Amniotic epithelial cell (primary cell): ENCODE measurements at regions not wholly inside any gene's neighbourhood (a gene's known extent, or its start where the extent isn't known, plus 50 kb on each side); places are given as distances from the start of the nearest gene placed in this dataset.

Experiments used
- DNase-seq: peaks from one replicate; pipeline ENCODE4 v3.0.0-alpha.2; 2010; ENCODE audit warnings: low read depth

DNA sequence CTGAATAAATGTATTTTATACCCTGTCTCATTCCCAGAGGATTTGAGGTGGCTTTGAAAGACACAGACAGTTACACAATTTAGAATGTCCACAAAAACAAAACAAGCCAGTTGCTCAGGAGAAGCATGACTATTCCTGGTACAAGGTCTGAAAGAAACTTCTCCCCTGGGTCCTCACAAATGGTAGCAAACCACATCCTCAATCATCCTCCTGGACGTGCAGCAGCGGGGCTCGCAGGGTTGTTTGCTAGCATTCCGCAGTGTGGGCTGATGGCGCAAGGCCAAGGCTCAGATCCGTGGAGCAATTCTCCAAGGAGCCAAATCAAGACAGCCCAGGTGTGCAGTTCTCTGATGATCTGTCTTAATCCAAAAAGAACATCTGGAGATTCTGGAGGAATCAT lies 210.3 kb downstream of the ACTL7B start:
- DNase-seq: peak; percentile 33

DNA sequence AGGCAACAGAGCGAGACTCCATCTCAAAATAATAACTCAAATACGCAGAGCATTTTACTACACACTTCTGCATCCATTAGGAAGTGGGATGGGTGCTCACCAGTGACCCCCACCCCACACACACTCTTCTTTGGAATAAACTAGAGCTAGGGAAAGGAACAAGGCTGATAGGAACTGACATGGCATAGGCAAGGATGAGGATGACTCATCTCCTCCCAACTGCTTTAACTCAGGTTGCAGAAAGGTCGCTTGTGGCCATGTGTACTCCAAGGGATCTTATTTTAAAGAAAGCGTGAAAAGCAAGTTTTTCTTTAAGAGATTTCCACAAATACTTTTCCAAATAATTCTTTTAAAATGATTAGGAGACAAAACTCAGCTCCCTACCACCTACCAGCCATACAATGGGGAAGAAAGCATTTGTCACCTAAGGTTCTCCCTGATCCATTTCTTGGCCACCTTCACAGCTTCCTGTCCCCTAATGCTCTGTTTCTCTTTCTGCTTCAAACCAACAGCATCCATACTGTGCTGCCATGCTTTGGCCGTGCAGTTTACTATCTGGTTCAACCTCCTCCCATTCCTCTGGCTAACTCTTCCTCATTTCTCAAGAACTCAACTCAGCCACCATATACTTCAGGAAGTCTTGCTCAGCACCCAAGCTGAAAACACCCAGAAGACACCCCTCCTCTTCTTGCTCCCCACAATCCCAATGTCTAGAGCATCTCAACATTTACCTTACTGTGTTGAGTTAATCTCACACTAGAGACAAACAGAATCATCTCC lies 211.9 kb downstream of the ACTL7B start:
- no peak for DNase-seq

DNA sequence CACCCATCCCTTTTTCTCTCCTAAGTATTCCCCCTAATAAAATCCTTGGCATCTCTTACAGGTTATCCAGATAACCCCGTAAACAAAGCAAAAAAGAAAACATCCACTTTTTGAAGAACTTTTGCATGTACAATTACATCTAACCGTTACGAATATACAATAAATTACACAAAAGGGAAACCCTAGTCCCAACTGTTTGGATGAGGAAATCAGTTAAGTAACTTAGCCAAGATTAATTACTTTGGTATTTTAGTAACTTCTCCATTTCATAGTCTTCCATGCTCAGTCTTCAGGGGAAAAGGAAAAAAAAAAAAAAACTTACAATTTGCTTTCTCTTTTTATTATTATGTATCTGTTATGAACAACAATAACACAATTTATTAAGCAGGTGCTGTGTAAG lies 212.9 kb downstream of the ACTL7B start:
- DNase-seq: no peak

DNA sequence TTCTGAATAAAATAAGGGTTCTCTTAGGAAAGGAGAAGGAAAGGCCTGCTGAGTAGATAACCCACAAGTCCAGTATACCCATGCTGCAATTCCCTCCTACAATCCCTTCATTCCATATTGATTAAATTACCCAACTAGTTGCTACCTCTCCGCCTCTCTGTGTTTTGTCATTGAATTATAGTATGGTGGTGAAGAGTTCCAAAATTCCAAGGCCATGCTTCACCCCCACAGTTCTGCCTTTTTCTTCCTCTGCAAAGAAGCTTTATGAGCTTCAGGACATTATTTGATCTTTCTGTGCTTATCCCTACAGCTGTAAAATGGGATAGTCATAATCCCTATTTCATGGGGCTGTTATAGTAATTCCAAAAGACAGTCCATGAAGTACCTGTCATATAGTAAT lies 215.6 kb downstream of the ACTL7B start:
- peak; percentile 38 for DNase-seq

DNA sequence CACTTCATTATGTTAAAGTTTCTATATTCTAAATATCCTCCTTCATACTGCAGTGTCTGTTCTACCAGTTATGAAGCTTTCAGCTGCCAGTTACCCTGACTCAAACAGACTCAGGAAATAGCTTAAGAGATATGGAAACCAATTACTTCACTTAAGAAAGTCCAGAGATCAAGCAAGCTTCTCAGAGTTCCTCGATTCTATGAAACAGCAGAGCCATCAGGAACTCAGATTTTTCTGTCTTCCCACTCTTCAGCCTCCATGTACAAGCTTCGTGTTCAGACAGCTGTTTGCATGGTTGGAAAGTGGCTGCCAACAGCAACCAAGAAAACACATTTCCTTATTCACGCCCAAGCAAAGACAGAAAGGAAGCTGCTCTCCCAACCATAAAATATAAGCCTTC lies 216.1 kb downstream of the ACTL7B start:
- DNase-seq: no peak

DNA sequence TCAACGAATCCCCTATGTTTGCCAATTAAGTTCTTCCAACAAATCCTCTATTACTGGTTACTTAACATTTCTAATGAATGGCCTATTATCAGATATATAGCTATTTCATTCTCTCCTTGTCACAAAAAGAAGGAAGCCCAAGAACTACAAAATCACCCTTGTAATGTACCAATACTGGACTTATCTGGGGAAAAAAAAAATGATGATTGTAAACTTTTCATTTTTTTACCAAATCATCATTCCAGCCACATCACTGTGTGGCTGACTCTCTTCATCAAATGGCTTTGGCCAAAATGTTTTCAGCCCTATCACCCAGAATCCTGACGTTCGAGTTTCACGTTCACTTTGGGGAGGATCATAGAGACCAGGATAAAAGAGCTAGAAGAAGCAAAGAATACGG lies 216.7 kb downstream of the ACTL7B start:
- DNase-seq: no peak

DNA sequence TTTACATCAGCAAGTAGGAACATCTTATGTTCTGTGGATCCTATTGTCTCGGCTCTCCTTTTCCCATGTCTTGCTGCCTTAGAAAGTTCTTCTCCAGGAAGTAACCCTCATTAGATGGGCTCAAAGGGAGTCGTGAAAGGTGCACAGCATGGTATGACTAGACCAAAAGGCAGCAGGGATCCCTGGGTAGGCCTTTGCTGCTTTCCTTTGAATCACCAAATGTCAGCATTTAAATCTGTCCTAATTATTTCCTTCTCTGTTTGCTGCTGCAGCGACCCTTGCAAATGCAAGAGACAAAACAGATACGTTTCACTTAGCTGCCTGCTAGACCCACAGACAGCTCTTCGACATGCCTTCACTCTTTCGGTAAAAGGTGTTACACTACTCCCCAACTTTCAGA lies 218.4 kb downstream of the ACTL7B start:
- no peak for DNase-seq

DNA sequence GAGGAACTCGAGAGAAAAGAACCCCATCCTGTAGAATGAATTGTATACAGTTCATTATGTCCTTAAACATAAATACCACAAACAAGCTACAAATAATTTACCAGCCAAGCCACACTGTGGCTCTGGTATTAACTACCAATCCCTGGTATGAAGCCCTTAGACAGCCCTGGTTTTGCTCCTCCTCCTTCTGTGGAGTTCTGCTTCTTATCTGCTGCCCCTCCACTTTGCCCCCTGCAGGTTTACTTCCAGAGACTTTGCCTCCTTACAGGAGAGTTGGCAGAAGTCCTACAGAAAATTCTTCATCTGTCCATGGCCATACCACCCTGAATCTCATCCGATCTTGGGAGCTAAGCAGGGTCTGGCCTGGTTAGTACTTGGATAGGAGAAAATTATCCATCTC lies 219.8 kb downstream of the ACTL7B start:
- no peak for DNase-seq

DNA sequence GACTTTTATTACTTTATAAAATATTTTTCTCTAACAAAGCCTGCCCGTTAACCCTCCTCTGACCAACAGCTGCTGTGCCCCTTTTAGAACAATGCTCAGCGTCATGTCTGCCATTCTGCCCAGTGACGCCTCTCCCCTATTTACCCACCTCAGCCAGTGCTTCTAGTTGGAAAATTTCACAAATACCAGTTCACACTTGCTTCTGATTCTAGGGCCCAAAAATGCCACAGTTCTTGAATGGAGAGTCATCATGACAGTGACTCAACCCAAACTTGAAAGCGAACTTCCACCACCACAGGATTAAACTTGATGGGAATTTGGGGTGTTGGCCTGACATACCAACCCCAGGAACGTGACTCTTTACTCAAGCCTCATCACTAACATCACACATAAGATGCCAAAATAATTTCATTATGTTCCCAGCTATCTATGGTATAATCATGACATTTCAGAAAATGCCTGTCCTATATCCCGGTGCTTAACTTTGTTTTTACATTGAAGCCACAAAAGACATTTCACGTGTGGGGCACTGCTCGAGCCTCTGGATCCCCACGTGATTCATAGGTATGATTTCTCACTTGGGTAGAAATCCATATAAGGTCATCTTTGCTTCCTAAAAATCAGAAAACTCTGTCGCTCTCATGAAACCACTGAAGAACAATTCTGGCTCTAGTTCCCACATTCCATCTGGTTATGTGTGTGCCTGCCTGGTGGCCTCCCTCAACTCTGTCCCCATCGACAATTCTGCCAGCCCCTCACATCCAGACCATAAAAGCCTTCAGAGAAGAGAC lies 220.9 kb downstream of the ACTL7B start:
- DNase-seq: no peak

DNA sequence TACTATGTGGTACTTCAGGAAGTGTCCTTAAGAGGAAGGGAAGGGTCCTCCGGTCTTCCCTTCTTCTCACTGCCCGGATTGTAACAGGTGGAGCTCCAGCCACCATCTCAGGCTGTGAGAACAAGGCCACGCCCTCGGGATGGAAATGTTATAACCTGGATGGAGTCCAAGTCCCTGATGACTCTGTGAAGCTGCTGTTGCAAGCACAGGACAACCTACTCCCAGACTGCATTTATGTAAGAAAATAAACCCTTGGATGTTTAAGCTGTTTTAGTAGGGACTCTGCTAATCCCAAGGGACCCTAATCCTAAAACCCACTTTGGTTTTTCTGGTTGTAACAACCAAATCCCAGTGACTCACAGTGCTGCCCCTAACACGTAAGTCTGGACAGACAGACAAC lies 221.6 kb downstream of the ACTL7B start:
- DNase-seq: peak; percentile 31

DNA sequence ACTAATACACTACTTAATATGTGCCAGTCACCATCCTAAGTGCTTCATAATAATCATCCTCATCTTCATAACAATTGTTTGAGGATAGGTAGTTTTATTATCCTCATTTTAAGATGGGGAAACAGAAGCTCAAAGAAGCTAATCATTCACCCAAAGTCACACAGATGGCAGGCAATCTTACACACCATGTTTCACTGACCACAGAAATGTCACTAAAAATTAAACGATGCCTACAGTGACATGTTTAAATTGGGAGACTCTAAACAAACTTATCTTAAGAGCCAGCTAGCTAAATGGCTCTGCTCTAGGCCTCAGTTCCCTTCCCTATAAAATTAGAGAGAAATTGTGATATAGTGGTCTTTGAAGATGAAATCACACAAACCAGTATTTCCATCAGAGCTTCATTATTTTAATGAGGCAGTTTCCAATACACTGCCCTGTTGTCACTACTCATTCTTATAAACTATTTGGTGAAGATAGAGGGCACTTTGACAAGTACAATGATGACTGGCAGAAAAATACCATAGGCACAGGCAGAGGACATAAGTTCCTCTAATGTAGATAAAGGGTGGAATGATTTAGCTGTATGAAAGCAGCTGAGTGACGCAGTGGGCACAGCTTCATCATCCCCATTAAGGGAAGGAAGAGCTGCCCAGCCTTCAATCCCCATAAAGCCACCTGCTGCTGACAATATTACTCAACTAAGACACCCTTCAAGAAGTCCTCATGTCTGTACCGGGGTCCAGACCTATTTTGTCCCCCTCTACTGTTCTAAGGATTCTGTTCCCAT lies 224.1 kb downstream of the ACTL7B start:
- DNase-seq: no peak

DNA sequence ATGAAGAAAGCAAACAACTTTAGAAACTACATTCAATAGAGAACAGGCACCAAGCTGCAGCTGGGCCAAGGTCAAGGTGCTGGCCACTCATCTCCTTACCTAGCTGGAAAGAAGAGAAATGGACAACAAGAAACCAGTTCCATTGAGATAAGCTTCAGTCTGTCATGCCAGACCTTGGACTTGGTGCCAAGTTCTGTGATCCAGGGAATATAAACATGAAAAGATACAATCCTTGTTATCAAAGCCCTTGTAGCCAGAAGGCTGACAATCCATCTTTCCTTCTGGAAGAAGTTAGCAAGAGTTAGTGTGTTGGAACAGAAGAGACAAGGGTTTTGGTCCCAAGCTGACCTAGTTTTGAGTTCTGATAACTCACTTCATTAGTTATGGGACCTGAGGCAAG lies 227.5 kb downstream of the ACTL7B start:
- DNase-seq: no peak

DNA sequence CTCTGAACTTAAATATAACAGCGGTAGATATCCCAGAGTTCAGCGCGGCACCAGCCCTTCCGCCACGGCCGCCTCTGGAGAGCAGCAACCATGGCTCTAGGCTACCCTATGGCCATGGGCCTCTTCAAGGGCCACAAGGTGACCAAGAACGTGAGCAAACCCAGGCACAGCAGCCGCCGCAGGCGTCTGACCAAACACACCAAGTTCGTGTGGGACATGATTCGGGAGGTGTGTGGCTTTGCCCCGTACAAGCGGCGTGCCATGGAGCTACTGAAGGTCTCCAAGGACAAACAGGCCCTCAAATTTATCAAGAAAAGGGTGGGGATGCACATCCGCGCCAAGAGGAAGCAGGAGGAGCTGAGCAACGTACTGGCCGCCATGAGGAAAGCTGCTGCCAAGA lies 229.0 kb downstream of the ACTL7B start:
- DNase-seq: no peak

DNA sequence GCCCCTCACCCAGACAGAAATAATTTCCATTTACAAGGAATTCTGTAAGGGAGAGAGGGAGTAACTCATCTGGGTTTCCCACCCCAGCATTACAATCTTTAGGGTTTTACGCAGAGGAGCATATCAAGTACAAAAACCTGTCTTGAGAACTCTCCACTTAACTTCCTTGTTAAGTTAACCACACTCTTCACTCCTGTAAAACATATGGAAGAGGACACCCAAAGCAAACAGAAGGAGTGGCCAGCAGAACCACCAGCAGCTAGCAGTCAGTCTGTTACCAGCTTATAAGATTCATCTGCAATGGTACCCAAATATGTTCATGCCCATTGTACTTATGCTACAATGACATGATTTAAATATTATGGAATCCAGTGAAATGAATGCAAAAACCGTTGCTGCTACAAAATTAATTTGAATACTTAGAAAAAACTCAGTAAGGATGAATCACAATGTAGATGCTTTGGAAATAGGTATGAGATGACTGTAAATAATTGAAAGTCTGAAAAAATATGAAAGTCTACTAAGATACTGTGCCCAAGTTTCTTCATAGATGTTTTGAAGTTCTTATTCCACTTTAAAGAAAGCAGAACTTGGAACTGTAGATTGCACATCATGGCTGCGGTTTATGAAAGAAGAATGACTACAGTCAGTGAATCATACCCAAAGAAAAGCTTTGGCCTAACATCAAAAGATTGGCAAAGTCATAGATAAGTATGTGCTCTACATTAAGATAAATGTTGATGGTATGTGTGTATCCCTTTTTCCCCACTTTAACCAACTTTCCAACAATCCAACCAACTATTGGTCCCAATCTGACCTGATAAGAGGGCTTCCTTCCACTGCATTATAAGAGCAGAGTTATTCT lies 233.6 kb downstream of the ACTL7B start:
- DNase-seq: peak; percentile 89

DNA sequence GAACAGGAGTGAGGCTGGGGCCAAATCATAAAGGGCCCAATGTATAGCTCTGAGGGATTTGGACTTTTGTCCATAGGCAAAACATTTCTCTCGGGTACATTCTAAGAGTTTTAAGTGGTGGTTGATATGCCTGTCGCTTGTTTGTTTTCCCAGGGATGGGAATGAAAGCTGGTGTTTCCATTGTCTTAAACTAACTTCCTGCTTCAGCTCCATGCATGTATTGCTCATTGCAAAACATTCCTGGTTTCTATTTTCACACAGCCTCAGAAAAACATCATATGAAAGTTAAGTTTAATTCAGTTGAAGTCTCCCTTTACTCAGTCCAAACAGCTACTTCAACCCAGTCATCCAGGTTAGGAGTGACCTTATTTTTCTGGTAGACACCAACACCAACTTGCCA lies 235.0 kb downstream of the ACTL7B start:
- no peak for DNase-seq

DNA sequence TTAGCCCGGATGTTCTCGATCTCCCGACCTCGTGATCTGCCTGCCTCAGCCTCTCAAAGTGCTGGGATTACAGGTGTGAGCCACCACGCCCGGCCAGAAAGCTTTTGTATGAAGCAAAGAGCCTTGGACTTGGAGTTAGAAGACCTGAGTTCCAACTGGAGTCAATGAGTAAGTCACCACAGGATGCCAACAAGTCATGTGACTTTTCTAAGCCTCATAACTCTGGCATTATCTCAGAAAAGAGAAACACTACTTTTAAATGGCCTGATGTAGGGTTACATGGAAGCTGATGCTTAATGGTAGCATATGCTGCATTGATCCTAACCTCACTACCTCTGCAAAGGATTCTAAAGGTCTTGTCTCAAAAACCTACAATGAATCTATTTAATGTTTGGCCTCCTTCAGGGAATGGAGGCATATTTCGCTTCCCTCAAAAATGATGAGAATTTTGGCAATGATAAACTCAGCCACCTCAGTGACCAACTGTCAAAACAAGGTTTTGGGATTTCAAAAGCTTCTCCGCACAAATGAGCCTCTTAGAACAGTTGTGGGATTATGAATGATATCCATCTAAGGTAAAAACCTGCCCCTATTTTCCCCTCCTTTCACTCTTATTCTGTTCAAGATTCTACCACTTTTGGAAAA lies 236.8 kb downstream of the ACTL7B start:
- no peak for DNase-seq

DNA sequence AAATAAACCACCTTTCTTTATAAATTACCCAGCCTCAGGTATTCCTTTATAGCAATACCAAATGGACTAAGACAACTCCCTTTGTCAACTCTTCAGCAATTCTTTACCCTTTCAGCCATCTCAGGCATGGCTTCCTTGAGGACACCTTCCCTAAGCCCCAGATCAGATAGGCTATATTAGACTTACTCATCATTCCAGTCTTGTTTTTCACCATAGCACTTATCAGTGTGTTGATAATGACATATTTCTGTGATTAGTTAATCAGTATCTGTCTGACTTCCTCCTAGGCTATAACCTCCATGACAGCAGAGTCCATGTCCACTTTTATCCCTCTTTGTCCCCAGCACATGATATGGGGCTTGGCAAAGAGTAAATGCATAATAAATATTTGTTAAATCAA lies 238.1 kb downstream of the ACTL7B start:
- no peak for DNase-seq

DNA sequence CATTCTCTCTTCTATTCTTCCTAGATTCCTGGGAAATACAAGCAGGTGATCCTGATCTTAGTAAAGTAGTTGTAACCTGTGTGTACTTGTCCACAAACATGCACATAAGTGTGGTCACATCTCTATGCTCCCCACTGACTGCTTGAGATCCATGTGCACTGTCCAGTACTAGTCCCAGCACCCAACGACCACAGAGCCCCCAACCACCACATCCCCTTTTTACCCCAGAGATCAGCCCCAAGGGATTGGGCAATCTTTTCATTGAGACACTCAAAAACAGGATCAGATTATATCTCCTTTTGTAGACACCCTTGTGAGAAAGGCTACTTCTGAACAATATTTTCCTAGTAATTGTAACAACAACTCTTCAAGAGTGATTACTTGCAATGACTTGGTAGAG lies 240.6 kb downstream of the ACTL7B start:
- no peak for DNase-seq

DNA sequence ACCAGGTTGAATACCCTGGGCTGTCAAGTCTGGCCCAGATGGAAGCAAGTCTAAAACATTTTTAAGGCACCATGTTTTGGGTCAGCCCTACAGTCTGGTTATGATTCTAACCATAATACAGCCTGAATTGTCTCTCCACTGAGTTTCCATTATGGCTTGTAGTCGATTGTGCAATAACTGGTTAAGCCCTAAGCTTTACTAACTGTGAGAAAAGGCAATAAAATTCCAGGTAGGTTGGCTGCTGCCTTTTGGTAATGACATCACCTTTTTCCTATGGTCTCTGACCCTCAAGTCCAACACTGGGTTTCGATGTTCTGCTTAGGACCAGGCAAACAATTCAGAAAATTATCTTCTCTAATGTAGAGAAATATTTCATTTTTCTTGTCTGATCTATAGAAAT lies 243.3 kb downstream of the ACTL7B start:
- DNase-seq: no peak

DNA sequence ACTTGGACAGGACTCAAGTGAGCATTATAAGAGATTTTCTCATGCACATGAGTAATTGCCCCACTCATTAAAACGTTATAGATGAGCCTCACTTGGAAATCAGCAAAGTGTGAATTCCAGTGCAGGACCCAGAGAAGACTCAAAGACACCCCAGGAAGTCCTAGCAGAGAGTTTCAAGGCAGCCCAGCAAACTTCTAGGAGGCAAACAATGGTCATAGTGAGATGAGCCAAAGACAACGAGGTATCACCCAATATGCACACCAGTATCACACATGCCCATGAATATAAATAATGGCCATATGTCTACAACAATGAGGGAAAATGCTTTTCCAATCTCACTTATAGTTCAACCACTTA lies 245.9 kb downstream of the ACTL7B start:
- DNase-seq: no peak

DNA sequence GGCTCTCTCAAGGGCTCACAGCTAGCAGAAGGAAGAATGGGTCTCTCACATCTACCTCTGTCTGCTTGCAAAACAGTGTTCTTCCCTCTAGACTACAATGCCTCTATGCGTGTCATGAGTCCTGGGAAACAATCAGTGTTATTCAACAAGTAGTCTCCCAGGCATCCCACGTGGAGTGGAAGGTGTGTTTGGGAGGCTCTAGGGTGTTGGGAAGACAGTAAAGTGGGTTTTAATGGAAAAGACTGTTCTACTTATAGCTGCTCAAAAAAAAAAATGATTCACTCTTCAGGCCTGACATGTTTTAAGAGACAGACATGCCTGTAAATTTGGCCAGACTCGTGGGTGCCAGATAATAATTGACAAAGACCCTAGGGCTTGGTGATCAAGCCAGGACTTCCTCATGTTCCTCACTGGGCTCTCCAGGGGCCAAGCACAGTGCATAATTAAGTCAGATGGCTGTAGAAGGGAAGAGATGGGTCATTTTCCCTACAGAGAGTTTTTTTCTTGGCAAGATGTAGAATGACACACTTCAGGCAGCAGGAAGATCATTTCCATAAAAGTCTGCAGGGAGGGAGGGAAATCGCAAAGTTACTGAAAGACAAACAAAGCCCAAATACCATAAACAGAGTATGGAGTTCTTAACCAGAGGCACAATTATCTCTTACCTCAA lies 246.4 kb downstream of the ACTL7B start:
- no peak for DNase-seq
